Stimulated activated naive CD8-positive, alpha-beta T cell treated with anti-CD3 and anti-CD28 coated beads, Interleukin-15, Interleukin-2, amounts not matched to agents 100 ng/mL and 50 ng/mL, for 24 hours (primary cell): ENCODE measurements at regions not wholly inside any gene's neighbourhood (a gene's known extent, or its start where the extent isn't known, plus 50 kb on each side); places are given as distances from the start of the nearest gene placed in this dataset.

Experiments used
- H3K27ac Mint-ChIP-seq: one replicate; pipeline ENCODE4 v1.8.0; 2021; ENCODE audit warnings: mild to moderate bottlenecking, mixed read lengths
- H3K27me3 Mint-ChIP-seq: one replicate; pipeline ENCODE4 v1.8.0; 2021; ENCODE audit warnings: mixed read lengths
- H3K36me3 Mint-ChIP-seq: one replicate; pipeline ENCODE4 v1.8.0; 2021; ENCODE audit warnings: low read depth, mixed read lengths
- H3K4me1 Mint-ChIP-seq: one replicate; pipeline ENCODE4 v1.8.0; 2021; ENCODE audit warnings: low read depth, mixed read lengths
- H3K4me3 Mint-ChIP-seq: one replicate; pipeline ENCODE4 v1.8.0; 2021; ENCODE audit warnings: mild to moderate bottlenecking, mixed read lengths
- H3K9me3 Mint-ChIP-seq: one replicate; pipeline ENCODE4 v1.8.0; 2021; ENCODE audit warnings: mixed read lengths

DNA sequence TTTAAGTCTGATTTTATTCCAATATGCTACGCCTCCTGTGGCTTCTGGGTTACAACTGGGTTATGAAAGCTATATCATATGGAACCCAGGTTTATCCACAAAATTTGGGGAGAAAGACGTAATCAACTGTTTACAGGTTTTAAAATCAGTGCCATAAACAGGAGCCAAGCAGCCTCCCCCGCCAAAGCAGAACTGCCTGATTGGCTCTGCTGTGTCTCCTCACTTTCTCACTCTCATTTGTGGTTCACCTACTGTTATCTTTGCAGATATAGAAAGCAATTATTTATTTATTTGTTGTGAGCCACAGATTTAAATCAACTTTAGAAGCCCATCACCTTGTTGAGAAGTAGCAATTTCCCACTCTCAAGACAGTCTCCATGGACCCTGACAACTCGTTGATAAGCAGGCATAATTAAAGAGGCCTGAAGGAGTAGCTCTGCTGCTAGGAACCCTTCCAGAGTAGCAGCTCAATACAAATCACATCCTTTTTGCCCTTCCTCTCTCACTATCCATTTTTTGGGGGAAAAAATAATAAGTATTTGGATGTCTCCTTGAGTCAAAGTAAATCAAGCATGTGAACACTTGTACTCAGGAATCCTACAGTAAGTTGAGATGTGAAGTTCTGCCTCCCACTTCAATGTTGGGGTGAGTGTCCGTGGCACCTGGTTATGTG lies 191.0 kb upstream of the CCDC150 start:
- H3K4me3 Mint-ChIP-seq, result no peak overlapping the region
- no peaks in the 10 kb centered on the region for H3K4me1 Mint-ChIP-seq
- H3K9me3 Mint-ChIP-seq, result no peaks in the 10 kb centered on the region
- H3K36me3 Mint-ChIP-seq, result no peaks in the 10 kb centered on the region
- H3K27ac Mint-ChIP-seq, result no peak overlapping the region
- peaks cover under 1% of the 10 kb centered on the region for H3K27me3 Mint-ChIP-seq

DNA sequence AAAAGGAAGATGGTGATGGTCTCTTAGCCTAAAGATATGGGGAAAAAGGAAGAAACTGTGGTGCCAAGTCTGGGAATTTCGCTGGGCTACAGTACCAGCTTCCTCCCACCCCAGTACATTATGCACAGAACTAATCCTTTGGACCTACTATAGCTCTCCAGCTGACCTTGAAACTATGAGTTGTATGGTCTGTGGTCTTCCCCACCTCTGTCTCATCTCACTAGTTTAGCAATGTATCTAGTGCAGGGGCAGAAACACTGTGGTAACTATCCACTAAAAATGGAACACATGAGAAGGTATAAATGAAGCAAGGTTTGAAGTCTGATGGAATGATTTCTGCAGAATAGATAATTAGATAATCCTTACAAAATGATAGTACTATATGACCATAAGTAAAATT lies 190.4 kb upstream of the CCDC150 start:
- no peaks in the 10 kb centered on the region for H3K36me3 Mint-ChIP-seq
- H3K4me3 Mint-ChIP-seq, result no peak overlapping the region
- no peak overlapping the region for H3K27ac Mint-ChIP-seq
- no peaks in the 10 kb centered on the region for H3K9me3 Mint-ChIP-seq
- H3K4me1 Mint-ChIP-seq, result no peaks in the 10 kb centered on the region
- H3K27me3 Mint-ChIP-seq, result peaks cover 4% of the 10 kb centered on the region

DNA sequence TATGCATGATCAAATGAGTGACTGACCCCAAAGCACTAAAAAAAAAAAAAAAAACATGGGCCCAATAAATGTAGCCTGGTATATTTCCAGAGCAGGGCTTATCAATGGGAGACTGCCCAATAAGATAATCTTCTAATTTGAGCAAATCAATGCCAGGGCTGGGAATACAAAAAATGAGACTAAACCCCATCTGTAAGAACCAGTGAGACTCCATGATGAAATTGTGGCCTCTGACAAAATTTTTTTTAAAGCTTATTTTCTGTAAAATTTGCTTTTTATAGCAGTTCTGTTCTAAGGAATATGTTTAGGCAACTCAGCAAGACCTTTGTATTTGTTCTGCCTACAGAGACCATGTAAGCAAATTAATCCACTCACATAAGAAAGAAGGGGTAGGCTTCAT lies 186.8 kb upstream of the CCDC150 start:
- no peak overlapping the region for H3K27ac Mint-ChIP-seq
- no peaks in the 10 kb centered on the region for H3K4me1 Mint-ChIP-seq
- peaks cover 28% of the 10 kb centered on the region for H3K27me3 Mint-ChIP-seq
- H3K9me3 Mint-ChIP-seq, result no peaks in the 10 kb centered on the region
- H3K4me3 Mint-ChIP-seq, result no peak overlapping the region
- no peaks in the 10 kb centered on the region for H3K36me3 Mint-ChIP-seq

DNA sequence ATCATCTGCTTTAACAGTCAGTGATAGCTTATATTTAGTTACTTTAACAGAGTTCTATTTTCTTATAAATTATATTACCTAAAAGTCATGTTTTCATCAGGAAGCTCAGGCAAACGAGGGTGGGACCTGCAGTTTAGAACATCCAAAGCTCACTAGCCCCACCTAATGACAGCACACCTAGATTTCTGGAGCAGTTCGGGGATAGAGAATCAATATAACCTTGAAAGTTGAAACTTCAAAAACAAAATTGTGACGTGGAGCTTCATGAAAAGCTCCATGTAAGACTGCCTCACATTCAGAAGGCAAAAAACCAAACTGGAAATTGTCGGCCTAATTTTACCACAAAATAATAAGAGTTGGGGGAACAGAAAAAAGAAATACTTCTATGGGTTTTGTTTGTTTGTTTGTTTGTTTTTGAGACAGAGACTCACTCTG lies 185.9 kb upstream of the CCDC150 start:
- H3K9me3 Mint-ChIP-seq, result no peaks in the 10 kb centered on the region
- H3K4me3 Mint-ChIP-seq, result no peak overlapping the region
- H3K36me3 Mint-ChIP-seq, result no peaks in the 10 kb centered on the region
- no peaks in the 10 kb centered on the region for H3K4me1 Mint-ChIP-seq
- peaks cover 34% of the 10 kb centered on the region for H3K27me3 Mint-ChIP-seq
- H3K27ac Mint-ChIP-seq, result no peak overlapping the region

DNA sequence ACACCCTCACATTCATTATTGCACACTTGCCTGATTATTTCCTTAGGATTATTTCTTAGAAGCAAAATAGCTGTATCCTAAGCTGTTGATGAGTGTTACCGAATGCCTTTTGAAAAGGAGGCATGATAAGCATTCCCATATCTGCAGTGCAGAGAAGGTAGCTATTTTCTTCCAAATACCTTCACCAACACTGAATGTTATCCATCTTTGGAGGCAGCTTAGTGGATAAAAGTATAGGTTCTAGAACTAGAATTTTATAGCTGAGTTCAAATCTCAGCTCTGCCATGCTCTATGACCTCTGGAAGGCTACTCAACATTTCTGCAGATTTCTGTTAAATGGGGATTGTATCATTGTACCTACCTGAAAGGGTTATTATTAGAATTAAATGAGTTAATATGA lies 185.0 kb upstream of the CCDC150 start:
- no peaks in the 10 kb centered on the region for H3K36me3 Mint-ChIP-seq
- peaks cover 7% of the 10 kb centered on the region for H3K4me1 Mint-ChIP-seq
- no peak overlapping the region for H3K27ac Mint-ChIP-seq
- H3K27me3 Mint-ChIP-seq, result peaks cover 40% of the 10 kb centered on the region
- H3K4me3 Mint-ChIP-seq, result no peak overlapping the region
- H3K9me3 Mint-ChIP-seq, result no peaks in the 10 kb centered on the region

DNA sequence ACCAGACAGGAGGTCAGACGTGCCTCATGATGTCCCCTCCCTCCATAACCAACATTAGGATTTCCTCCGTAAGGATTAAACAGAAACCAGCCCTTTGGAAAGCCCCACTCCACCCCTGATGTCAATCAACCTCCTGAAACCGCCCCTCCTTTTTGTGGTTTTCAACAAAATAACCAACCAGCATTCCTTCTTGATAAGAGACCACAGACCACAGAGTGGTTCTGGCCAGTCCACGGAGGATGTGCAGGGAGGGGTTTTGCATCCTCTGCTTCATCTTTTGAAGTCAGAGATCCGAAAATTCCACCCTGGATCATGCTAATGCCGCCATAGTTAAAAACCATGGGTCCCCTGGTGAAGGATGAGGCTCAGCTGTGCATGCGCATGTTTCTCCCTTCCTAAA lies 180.0 kb upstream of the CCDC150 start:
- no peak overlapping the region for H3K4me3 Mint-ChIP-seq
- H3K27ac Mint-ChIP-seq, result no peak overlapping the region
- H3K27me3 Mint-ChIP-seq, result peaks cover 57% of the 10 kb centered on the region
- peaks cover 12% of the 10 kb centered on the region for H3K4me1 Mint-ChIP-seq
- no peaks in the 10 kb centered on the region for H3K36me3 Mint-ChIP-seq
- peaks cover 7% of the 10 kb centered on the region for H3K9me3 Mint-ChIP-seq

DNA sequence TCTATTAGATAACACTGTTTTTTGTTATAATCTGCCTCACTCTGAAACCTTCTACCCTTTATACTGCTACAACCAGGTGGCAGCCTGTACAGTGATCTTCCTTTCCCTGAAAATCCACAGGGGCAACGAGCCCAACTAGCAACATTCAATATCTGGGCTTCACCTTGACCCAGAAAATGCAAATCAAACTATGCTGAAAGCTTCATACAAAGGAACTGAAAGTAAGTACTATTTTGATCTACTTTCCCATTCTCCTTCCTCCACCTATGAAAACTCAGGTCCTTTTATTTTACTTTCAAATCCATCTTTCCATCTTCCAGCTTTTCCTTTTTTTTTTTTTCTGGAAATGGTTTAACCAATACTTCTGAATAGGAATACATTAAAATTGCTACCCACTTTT lies 175.8 kb upstream of the CCDC150 start:
- no peak overlapping the region for H3K4me3 Mint-ChIP-seq
- H3K27me3 Mint-ChIP-seq, result peaks cover 45% of the 10 kb centered on the region
- peaks cover 12% of the 10 kb centered on the region for H3K4me1 Mint-ChIP-seq
- no peak overlapping the region for H3K27ac Mint-ChIP-seq
- H3K36me3 Mint-ChIP-seq, result no peaks in the 10 kb centered on the region
- H3K9me3 Mint-ChIP-seq, result peaks cover 7% of the 10 kb centered on the region

DNA sequence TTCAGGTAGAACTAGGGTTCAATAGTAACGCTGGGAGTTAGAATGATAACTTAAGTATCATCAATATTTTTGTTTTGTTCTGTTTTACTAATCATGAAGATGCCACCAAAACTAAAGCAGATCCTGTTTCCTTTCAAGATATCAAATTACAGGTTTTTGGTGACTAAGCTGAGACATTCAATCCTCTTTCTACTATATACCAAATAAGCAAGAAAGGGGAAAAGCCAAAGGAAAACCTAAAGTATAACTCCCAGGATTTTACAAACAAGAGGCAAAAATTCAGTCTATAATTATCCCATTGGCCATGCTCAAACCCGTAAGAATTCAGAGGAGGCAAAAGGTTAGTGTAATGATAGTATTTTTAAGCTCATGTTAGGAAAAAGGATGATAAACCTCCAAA lies 175.2 kb upstream of the CCDC150 start:
- no peak overlapping the region for H3K27ac Mint-ChIP-seq
- H3K36me3 Mint-ChIP-seq, result no peaks in the 10 kb centered on the region
- no peak overlapping the region for H3K4me3 Mint-ChIP-seq
- peaks cover 43% of the 10 kb centered on the region for H3K27me3 Mint-ChIP-seq
- H3K4me1 Mint-ChIP-seq, result peaks cover 7% of the 10 kb centered on the region
- peaks cover 7% of the 10 kb centered on the region for H3K9me3 Mint-ChIP-seq

DNA sequence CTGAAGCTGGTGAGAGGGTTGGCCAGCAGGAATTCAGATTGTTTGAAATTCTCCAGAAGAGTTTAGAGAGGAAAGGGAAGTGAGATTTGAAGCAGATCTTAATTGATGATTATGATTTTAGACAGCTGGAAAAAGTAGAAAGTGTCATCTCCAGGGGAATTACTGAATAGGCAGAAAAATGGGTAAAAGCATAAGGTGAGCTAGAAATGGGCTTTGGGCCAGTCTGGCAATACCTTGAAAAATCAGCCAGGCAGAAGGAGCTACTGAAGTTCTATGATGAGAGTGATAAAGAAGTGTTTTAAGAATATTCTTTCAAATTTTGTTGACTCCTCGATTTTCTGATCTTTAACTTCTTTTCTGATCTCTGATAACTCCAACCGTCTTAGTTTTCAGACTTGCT lies 172.9 kb upstream of the CCDC150 start:
- Mint-ChIP-seq H3K27me3 (peaks cover 23% of the 10 kb centered on the region), H3K36me3 (no peaks in the 10 kb centered on the region), H3K9me3 (peaks cover 4% of the 10 kb centered on the region), H3K4me1 (no peaks in the 10 kb centered on the region), H3K4me3 (no peak overlapping the region), H3K27ac (peak overlapping the region; percentile 2)

DNA sequence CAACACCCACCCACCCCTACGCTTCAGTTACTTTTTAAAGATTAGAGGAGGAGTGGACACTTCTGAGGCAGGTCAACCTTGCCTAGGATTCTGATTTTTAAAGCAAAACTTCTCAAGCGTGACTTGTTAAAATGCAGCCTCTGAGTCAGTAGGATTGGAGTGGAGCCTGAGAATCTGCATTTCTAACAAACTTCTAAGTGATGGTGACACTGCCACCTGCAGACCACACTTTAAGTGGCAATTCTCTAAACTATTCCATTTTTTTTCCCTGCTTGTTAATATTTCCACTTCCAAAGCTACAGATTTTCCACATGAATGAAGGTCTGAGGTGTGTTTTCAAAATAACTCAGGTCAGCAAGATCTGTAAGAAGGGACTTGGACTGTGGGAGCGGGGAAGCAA lies 171.1 kb upstream of the CCDC150 start:
- no peak overlapping the region for H3K27ac Mint-ChIP-seq
- H3K4me1 Mint-ChIP-seq, result no peaks in the 10 kb centered on the region
- peaks cover 23% of the 10 kb centered on the region for H3K27me3 Mint-ChIP-seq
- H3K9me3 Mint-ChIP-seq, result peaks cover 4% of the 10 kb centered on the region
- no peaks in the 10 kb centered on the region for H3K36me3 Mint-ChIP-seq
- H3K4me3 Mint-ChIP-seq, result no peak overlapping the region

DNA sequence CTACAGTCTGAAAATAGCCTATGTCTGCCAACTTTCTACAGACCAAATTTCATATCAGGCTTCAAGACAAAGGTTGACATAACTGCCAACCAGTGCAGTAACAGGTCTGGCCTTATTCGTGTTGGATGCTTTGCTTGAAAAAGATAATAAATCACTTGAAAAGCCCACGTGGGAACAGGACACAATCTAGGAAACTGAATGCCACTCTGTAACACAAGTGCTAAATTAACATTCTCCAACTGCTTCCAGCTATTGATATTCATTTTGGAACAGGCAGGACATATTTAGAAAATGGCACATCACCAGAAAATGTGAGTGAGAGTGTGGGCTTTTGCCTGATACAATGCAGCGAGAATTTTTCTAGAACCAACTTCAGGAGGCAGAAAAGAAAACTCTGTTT lies 165.9 kb upstream of the CCDC150 start:
- Mint-ChIP-seq H3K4me1 (no peaks in the 10 kb centered on the region), H3K36me3 (no peaks in the 10 kb centered on the region), H3K4me3 (no peak overlapping the region), H3K27ac (no peak overlapping the region), H3K9me3 (no peaks in the 10 kb centered on the region), H3K27me3 (peaks cover 5% of the 10 kb centered on the region)

DNA sequence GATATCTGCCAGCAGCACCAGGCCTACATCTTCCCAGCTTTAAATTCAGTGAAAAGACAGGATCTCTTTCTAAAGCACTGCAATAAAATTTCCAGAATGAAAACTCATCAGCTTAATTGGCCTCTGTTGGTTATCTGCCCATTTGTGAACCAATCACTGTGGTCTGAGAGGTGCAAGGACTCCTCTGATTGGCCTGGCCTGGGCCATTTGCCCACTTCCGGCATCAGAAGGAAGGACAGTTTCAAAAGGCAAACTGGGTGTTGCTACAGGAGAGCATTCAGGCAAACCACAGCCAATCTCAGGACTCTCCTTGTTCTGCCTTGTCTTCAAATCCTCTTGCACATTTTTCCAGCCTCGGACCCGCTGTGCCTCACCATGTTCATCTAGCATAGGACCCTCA lies 163.9 kb upstream of the CCDC150 start:
- H3K9me3 Mint-ChIP-seq, result no peaks in the 10 kb centered on the region
- H3K4me1 Mint-ChIP-seq, result no peaks in the 10 kb centered on the region
- no peaks in the 10 kb centered on the region for H3K36me3 Mint-ChIP-seq
- no peak overlapping the region for H3K4me3 Mint-ChIP-seq
- H3K27me3 Mint-ChIP-seq, result peaks cover 12% of the 10 kb centered on the region
- no peak overlapping the region for H3K27ac Mint-ChIP-seq

DNA sequence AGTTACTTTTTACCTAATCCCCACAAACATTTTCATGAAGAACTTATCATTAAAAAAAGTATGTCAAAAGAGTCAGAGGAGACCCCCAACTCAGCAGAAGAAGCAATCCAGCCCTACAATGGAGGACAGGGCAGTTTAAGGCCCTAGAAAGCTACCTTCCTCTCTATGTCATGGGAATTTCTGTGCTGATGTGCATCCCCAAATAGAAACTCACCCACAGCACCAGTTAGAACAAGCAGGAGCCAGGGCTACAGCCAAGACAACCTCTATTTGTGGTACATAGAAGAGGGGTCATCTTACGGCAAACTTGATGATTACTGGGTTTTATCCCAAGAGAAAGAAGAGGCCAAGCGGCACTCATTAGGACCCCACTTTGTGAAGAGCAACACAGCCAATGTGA lies 160.9 kb upstream of the CCDC150 start:
- Mint-ChIP-seq H3K4me3 (no peak overlapping the region), H3K27me3 (peaks cover 19% of the 10 kb centered on the region), H3K4me1 (no peaks in the 10 kb centered on the region), H3K27ac (no peak overlapping the region), H3K9me3 (no peaks in the 10 kb centered on the region), H3K36me3 (no peaks in the 10 kb centered on the region)

DNA sequence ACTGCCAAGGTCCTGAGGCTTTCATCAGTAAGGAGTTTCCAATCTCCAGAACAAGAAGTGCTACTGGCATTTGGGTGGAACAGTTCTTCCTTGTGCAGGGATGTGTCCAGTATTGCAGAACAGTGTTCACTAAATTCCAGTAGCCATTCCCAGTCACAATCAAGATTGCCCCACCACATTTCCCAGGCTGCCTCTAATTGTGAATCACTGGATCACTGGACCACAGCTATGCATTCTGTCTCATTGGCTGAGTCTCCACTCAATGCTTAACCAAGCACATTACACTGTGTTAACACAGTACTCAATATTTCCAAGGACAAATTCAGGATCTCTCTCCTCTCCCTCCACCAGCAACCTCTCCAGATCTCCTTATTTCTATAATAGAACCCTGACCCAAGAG lies 160.2 kb upstream of the CCDC150 start:
- Mint-ChIP-seq H3K27ac (no peak overlapping the region), H3K4me3 (no peak overlapping the region), H3K36me3 (no peaks in the 10 kb centered on the region), H3K4me1 (no peaks in the 10 kb centered on the region), H3K27me3 (peaks cover 22% of the 10 kb centered on the region), H3K9me3 (no peaks in the 10 kb centered on the region)

DNA sequence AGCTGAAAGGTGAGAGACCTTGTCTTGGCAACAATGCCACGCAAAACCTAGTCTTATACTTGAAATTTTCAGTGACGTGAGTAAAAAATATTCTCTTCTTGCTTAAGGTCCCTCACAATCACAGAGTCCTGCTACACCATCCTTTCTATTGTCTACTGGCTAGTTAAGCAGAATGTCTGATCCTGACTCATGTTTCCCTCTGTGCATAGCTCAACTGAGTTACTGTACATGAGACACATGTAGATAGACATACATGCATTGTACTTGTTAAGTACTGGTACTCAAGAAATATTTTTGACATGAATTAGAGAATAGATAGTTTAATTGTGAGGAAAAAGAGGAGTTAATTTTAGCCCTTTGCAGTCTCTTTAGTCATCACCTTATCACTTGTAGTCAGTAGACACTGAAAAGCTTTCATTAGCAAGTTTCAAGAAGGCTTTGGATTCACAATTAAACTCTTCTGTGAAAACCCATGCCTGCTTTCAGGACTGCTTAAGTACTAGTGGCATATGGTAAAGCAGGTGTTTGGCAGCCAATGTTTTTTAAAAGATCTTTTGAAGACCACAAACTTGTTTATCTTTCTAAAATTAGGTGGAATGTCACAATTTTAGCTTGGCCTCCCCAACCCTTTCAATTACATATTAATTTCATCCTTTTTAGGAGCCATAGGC lies 158.7 kb upstream of the CCDC150 start:
- Mint-ChIP-seq H3K4me3 (no peak overlapping the region), H3K27ac (no peak overlapping the region), H3K4me1 (no peaks in the 10 kb centered on the region), H3K9me3 (no peaks in the 10 kb centered on the region), H3K27me3 (peaks cover 29% of the 10 kb centered on the region), H3K36me3 (no peaks in the 10 kb centered on the region)

DNA sequence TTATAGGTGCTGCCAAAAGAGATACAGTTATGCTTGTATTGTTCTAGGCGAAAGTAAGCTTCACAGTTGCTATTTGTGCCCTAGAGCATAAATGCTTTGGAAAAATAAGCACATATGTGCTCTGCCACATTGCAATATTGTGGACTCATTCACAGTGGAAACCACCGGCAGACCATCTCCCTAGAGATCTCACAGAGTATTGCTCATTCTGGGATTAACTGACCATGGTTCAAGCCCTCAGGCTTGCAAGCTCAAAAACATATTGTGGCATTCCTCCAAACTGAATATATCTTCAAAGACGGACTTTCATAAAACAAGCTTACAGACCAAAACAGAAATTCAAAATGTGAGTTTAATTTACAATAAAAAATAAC lies 158.2 kb upstream of the CCDC150 start:
- H3K27ac Mint-ChIP-seq, result no peak overlapping the region
- no peaks in the 10 kb centered on the region for H3K36me3 Mint-ChIP-seq
- H3K9me3 Mint-ChIP-seq, result no peaks in the 10 kb centered on the region
- no peak overlapping the region for H3K4me3 Mint-ChIP-seq
- H3K4me1 Mint-ChIP-seq, result no peaks in the 10 kb centered on the region
- peaks cover 29% of the 10 kb centered on the region for H3K27me3 Mint-ChIP-seq
